Panc1 (cell line): ENCODE measurements at regions not wholly inside any gene's neighbourhood (a gene's known extent, or its start where the extent isn't known, plus 50 kb on each side); places are given as distances from the start of the nearest gene placed in this dataset.

Source experiments
- ATAC-seq: fragments of 200-7000 bp; cut with Tn5 transposase; 2 replicates; pipeline ENCODE4 v1.9.1; 2020; ENCODE audit warnings: mild to moderate bottlenecking, moderate library complexity
- BruUV-seq: library from RNA; stranded (reverse); fragments of 400-500 nt; replicated peaks from 2 replicates; lab custom pipeline; 2021; lab: Mats Ljungman, UMichigan
- CTCF ChIA-PET: fragments of 300-600 bp; sonication (Branson Sonifier 250); formaldehyde crosslinking; loops from one replicate; lab custom pipeline; 2022; ENCODE audit warnings: antibody characterized with exemption; lab: Charles Lee
- POLR2A ChIA-PET: fragments of 300-600 bp; sonication (Branson Sonifier 250); formaldehyde crosslinking; loops from one replicate; lab custom pipeline; 2022; ENCODE audit warnings: antibody characterized with exemption; lab: Charles Lee
- DNase-seq: peaks from one replicate; pipeline ENCODE4 v3.0.0-alpha.2; 2010; ENCODE audit warnings: low read depth, low spot score
- H3K27ac ChIP-seq: 2 replicates; pipeline ENCODE4 v1.5.1; 2011; ENCODE audit warnings: mild to moderate bottlenecking, low read length, inconsistent platforms
- H3K27me3 ChIP-seq: fragments of 200-500 bp; sonication (Bioruptor generic); 2 replicates; pipeline ENCODE4 v1.6.0; 2014; ENCODE audit warnings: low read length, inconsistent platforms; ENCODE audit not compliant: control insufficient read depth, insufficient read depth
- H3K36me3 ChIP-seq: fragments of 200-500 bp; sonication (Bioruptor generic); 2 replicates; pipeline ENCODE4 v1.5.1; 2014; ENCODE audit warnings: inconsistent platforms, mild to moderate bottlenecking, low read length, moderate library complexity; ENCODE audit not compliant: control insufficient read depth, insufficient read depth
- H3K4me1 ChIP-seq: 2 replicates; pipeline ENCODE4 v1.5.1; 2011; ENCODE audit warnings: inconsistent platforms, mild to moderate bottlenecking, low read length, moderate library complexity; ENCODE audit not compliant: control insufficient read depth, insufficient read depth
- H3K4me3 ChIP-seq, 2 experiments: 2 replicates each; pipeline ENCODE4 v1.5.1; 2011 to 2012; ENCODE audit warnings: low read depth in 2 of 2, low read length in 2 of 2, mild to moderate bottlenecking in 2 of 2, inconsistent platforms in 1 of 2, moderate library complexity in 1 of 2
- H3K9me3 ChIP-seq: fragments of 200-500 bp; sonication (Bioruptor generic); 2 replicates; pipeline ENCODE4 v1.5.1; 2014; ENCODE audit warnings: low read depth, mild to moderate bottlenecking, inconsistent platforms, low read length, moderate library complexity; ENCODE audit not compliant: control insufficient read depth, insufficient read depth
- POLR2AphosphoS5 ChIP-seq: IDR thresholded peaks from 2 replicates; pipeline ENCODE4 v1.6.1; 2012; ENCODE audit warnings: mild to moderate bottlenecking, low read depth, low read length, moderate library complexity
- REST ChIP-seq, 2 experiments: IDR thresholded peaks; 2 replicates each; pipeline ENCODE4 v1.6.1; 2011 to 2012; ENCODE audit warnings: low read depth in 2 of 2, control low read depth in 1 of 2, low read length in 1 of 2, mild to moderate bottlenecking in 1 of 2, moderate library complexity in 1 of 2; ENCODE audit not compliant: insufficient read depth in 1 of 2
- SIN3A ChIP-seq: IDR thresholded peaks from 2 replicates; pipeline ENCODE4 v1.6.1; 2012; ENCODE audit warnings: low read depth, mild to moderate bottlenecking, low read length, moderate library complexity, borderline replicate concordance; ENCODE audit not compliant: insufficient read depth
- TCF7L2 ChIP-seq: IDR thresholded peaks from 2 replicates; pipeline ENCODE4 v1.6.1; 2011; ENCODE audit warnings: mild to moderate bottlenecking, low read depth, low read length, inconsistent platforms
- in situ Hi-C: cut with HindIII; loops from 2 replicates; pipeline ENCODE4 v1.10.0; 2016; ENCODE audit warnings: low sequenced_read_pairs, low pct_unique_long_range_greater_than_20kb
- intact Hi-C: fragments of 100-400 bp; cut with micrococcal nuclease; formaldehyde crosslinking; loops from one replicate; pipeline ENCODE4 v1.10.0; 2022; ENCODE audit not compliant: unreplicated experiment
- TF ChIP-seq, protein P1 (sequence below): fragments of 450-650 bp; IDR thresholded peaks from 2 replicates; pipeline ENCODE4 v1.5.1; 2017; ENCODE audit warnings: mild to moderate bottlenecking

DNA sequence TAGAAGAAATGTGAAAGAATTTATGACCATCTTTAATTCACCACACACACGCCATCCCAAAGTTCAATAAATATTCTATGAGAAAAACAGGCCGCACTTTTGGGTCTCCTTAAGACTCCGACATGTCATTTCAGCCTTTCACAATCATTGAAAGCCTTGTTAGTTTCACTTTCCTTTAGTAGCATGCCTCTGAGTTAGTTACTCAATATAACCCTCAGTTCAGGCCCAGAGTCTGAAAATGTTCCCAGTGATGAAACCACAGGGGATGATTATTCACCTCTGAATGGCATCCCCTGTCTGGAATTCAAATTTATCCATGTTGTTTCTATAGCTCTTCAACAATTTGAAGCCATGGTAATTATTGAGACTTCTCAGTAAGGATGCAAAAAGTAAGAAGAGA, 278.1 kb upstream of the NRP1 start:
- no peak for ATAC-seq
- ChIA-PET CTCF (no interaction called here), POLR2A (no interaction called here)
- Histone ChIP-seq H3K4me1 (no peaks in the 10 kb centered on the region), H3K27me3 (no peaks in the 10 kb centered on the region), H3K36me3 (no peaks in the 10 kb centered on the region), H3K27ac (no peak overlapping the region), H3K4me3 (no peak overlapping the region), H3K9me3 (no peaks in the 10 kb centered on the region)
- intact Hi-C loops, result no loop called here
- no peak for DNase-seq
- TF ChIP-seq REST (IDR thresholded peaks at IDR 0.05; ENCODE audit: insufficient read depth in 1 of 2, low read depth in 2 of 2, low read length in 1 of 2), result no peak
- in situ Hi-C loops, result no loop called here
- no TSS peak for BruUV-seq

DNA sequence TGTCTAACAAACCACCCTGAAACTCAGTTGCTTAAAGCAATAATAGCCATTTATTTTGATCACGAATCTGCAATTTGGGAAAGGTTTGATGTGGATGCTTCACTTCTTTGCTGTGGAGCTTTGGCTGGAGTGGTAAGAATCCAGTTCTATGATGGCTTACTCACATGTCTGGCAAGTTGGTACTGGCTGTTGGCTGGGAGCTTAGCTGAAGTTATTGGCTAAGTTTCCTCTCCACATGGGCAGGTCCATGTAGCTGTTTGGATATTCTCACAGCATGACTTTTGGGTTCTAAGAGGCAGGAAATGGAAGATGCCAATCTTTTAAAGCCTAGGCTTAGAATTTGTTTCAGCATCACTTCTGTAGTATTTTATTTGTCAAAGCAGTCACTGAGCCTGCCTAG, 277.6 kb upstream of the NRP1 start:
- H3K27me3 ChIP-seq, result no peaks in the 10 kb centered on the region
- no peak overlapping the region for H3K4me3 ChIP-seq
- DNase-seq (no peak), ATAC-seq (no peak)
- H3K4me1 ChIP-seq, result no peaks in the 10 kb centered on the region
- H3K27ac ChIP-seq, result no peak overlapping the region
- intact Hi-C loops (no loop called here), in situ Hi-C loops (no loop called here)
- no peaks in the 10 kb centered on the region for H3K9me3 ChIP-seq
- TF ChIP-seq POLR2AphosphoS5 (no peak), SIN3A (no peak), TCF7L2 (no peak), REST (IDR thresholded peaks at IDR 0.05; ENCODE audit: insufficient read depth in 1 of 2, low read depth in 2 of 2, low read length in 1 of 2) (no peak)
- TF ChIP-seq, protein P1, sequence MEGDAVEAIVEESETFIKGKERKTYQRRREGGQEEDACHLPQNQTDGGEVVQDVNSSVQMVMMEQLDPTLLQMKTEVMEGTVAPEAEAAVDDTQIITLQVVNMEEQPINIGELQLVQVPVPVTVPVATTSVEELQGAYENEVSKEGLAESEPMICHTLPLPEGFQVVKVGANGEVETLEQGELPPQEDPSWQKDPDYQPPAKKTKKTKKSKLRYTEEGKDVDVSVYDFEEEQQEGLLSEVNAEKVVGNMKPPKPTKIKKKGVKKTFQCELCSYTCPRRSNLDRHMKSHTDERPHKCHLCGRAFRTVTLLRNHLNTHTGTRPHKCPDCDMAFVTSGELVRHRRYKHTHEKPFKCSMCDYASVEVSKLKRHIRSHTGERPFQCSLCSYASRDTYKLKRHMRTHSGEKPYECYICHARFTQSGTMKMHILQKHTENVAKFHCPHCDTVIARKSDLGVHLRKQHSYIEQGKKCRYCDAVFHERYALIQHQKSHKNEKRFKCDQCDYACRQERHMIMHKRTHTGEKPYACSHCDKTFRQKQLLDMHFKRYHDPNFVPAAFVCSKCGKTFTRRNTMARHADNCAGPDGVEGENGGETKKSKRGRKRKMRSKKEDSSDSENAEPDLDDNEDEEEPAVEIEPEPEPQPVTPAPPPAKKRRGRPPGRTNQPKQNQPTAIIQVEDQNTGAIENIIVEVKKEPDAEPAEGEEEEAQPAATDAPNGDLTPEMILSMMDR, result no peak
- ChIA-PET CTCF (no interaction called here), POLR2A (no interaction called here)
- H3K36me3 ChIP-seq, result no peaks in the 10 kb centered on the region
- BruUV-seq, result no TSS peak
